Mucosa of gallbladder (tissue), 1 donor: ENCODE measurements at regions not wholly inside any gene's neighbourhood (a gene's known extent, or its start where the extent isn't known, plus 50 kb on each side); places are given as distances from the start of the nearest gene placed in this dataset.

Source experiments
- DNase-seq: peaks from one replicate; pipeline ENCODE4 v3.0.0-alpha.2; 2020; ENCODE audit warnings: low spot score
- donor health status: DM: no; HTN: no; CAD: no.

GRCh38 chr20:24870057-24870456 lies 79.0 kb upstream of the CST7 start:
- no peak for DNase-seq

GRCh38 chr20:24870881-24871280 lies 78.2 kb upstream of the CST7 start:
- no peak for DNase-seq

- DNase-seq = no peak
Measured at GRCh38 chr20:24871480-24872213, 77.4 kb upstream of the CST7 start.

- DNase-seq = no peak
Measured at GRCh38 chr20:24872291-24873024, 76.6 kb upstream of the CST7 start.

GRCh38 chr20:24873025-24873620 lies 75.9 kb upstream of the CST7 start:
- DNase-seq = no peak

GRCh38 chr20:24875078-24875477 lies 74.0 kb upstream of the CST7 start:
- DNase-seq = no peak

- no peak for DNase-seq
Measured at GRCh38 chr20:24877652-24878051, 71.4 kb upstream of the CST7 start.

- no peak for DNase-seq
Measured at GRCh38 chr20:24878657-24879056, 70.4 kb upstream of the CST7 start.

GRCh38 chr20:24879875-24880274 lies 69.2 kb upstream of the CST7 start:
- DNase-seq = no peak

- DNase-seq = no peak
Measured at GRCh38 chr20:24880356-24880755, 68.7 kb upstream of the CST7 start.

- DNase-seq = no peak
Measured at GRCh38 chr20:24890286-24890685, 58.8 kb upstream of the CST7 start.

GRCh38 chr20:24891546-24892393 lies 57.3 kb upstream of the CST7 start:
- no peak for DNase-seq

- DNase-seq = no peak
Measured at GRCh38 chr20:24892522-24892921, 56.5 kb upstream of the CST7 start.

- no peak for DNase-seq
Measured at GRCh38 chr20:24892931-24893330, 56.1 kb upstream of the CST7 start.

GRCh38 chr20:24894488-24894887 lies 54.6 kb upstream of the CST7 start:
- no peak for DNase-seq

- no peak for DNase-seq
Measured at GRCh38 chr20:24894967-24895366, 54.1 kb upstream of the CST7 start.

- no peak for DNase-seq
Measured at GRCh38 chr20:24895431-24895830, 53.6 kb upstream of the CST7 start.

GRCh38 chr20:24895898-24896658 lies 53.0 kb upstream of the CST7 start:
- DNase-seq = no peak

- no peak for DNase-seq
Measured at GRCh38 chr20:24896984-24897383, 52.1 kb upstream of the CST7 start.

- no peak for DNase-seq
Measured at GRCh38 chr20:24897974-24898373, 51.1 kb upstream of the CST7 start.

GRCh38 chr20:24899153-24899552 lies 49.9 kb upstream of the CST7 start:
- DNase-seq = no peak
